ENCODE measurements at regions not wholly inside any gene's neighbourhood (a gene's known extent, or its start where the extent isn't known, plus 50 kb on each side); places are given as distances from the start of the nearest gene placed in this dataset.

GRCh38 chr3:165895919-165896318, 58.7 kb upstream of the BCHE start:
- H3K27ac Mint-ChIP-seq: no peak overlapping the region
- H3K27me3 Mint-ChIP-seq (ENCODE audit: low read depth): no peaks in the 10 kb centered on the region
- no peaks in the 10 kb centered on the region for H3K36me3 Mint-ChIP-seq
- H3K4me1 Mint-ChIP-seq: peaks cover 3% of the 10 kb centered on the region
- no peak for DNase-seq (ENCODE audit: low spot score in 2 of 2, unreplicated experiment in 2 of 2)
- no peaks in the 10 kb centered on the region for H3K9me3 Mint-ChIP-seq
- H3K4me3 Mint-ChIP-seq: no peak overlapping the region
- no peak for TF ChIP-seq CTCF (IDR thresholded peaks at IDR 0.05; ENCODE audit: unreplicated experiment)

- peaks cover 3% of the 10 kb centered on the region for H3K4me1 Mint-ChIP-seq
- H3K4me3 Mint-ChIP-seq: no peak overlapping the region
- no peak overlapping the region for H3K27ac Mint-ChIP-seq
- DNase-seq (ENCODE audit: low spot score in 2 of 2, unreplicated experiment in 2 of 2): no peak
- H3K9me3 Mint-ChIP-seq: no peaks in the 10 kb centered on the region
- no peaks in the 10 kb centered on the region for H3K27me3 Mint-ChIP-seq (ENCODE audit: low read depth)
- TF ChIP-seq CTCF (IDR thresholded peaks at IDR 0.05; ENCODE audit: unreplicated experiment): no peak
- H3K36me3 Mint-ChIP-seq: no peaks in the 10 kb centered on the region
These were observed 55.3 kb upstream of the BCHE start for GRCh38 chr3:165892565-165892964.
